ENCODE measurements at regions not wholly inside any gene's neighbourhood (a gene's known extent, or its start where the extent isn't known, plus 50 kb on each side); places are given as distances from the start of the nearest gene placed in this dataset.

DNA sequence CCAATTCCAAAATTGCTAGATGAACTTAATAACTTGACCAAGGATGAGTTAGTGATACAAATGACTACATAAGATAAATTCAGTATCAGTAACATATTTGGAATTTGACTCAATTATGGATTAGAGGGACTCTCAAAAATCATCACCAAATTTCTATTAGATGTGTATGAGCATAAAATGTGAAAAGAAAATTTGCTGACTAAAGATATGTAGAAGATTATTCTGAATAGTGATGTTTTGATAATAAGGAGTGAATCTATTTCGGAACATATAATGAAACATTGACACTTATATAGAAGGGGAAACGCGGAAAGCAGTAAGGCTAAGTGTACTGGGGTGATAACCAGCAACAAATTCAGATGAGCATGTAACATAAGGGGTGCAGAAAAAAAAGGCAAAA, 177.3 kb downstream of the DERA start:
- TF ChIP-seq, protein P1, sequence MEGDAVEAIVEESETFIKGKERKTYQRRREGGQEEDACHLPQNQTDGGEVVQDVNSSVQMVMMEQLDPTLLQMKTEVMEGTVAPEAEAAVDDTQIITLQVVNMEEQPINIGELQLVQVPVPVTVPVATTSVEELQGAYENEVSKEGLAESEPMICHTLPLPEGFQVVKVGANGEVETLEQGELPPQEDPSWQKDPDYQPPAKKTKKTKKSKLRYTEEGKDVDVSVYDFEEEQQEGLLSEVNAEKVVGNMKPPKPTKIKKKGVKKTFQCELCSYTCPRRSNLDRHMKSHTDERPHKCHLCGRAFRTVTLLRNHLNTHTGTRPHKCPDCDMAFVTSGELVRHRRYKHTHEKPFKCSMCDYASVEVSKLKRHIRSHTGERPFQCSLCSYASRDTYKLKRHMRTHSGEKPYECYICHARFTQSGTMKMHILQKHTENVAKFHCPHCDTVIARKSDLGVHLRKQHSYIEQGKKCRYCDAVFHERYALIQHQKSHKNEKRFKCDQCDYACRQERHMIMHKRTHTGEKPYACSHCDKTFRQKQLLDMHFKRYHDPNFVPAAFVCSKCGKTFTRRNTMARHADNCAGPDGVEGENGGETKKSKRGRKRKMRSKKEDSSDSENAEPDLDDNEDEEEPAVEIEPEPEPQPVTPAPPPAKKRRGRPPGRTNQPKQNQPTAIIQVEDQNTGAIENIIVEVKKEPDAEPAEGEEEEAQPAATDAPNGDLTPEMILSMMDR (IDR thresholded peaks at IDR 0.05): no peak
- no peak for TF ChIP-seq POLR2A (IDR thresholded peaks at IDR 0.05)

Measured in body of pancreas (tissue), 4 donors.